ENCODE measurements at regions not wholly inside any gene's neighbourhood (a gene's known extent, or its start where the extent isn't known, plus 50 kb on each side); places are given as distances from the start of the nearest gene placed in this dataset.
"Not testable (repeated sequence)": the region's sequence is repeated elsewhere in the genome, so short reads cannot be mapped to it uniquely, and the experiment has no call there.

DNA sequence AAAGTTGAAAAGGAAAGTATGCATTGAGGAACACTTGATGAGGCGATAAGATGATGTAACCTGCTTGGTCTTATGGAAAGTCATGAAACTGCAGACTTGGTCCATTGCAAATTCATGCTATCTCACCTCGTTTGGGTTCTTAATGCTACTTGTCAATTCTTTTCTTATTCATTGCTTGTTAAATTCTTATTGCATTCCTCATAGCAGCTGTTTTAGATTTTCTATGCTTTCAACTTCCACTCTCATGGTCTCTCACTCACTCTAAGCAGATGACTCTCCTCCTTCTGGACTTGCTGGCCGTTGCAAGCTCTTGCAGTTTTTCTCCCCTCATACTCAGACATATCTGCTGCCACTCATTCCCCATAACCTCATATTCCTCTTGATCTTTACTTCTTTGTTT, 67.8 kb upstream of the CSNK1A1L start:
- POLR2A ChIA-PET = no interaction called here
- no peaks in the 10 kb centered on the region for H4K20me1 ChIP-seq (ENCODE audit: insufficient read depth, low read length)
- no TSS peak for BruUV-seq (replicated peaks)

DNA sequence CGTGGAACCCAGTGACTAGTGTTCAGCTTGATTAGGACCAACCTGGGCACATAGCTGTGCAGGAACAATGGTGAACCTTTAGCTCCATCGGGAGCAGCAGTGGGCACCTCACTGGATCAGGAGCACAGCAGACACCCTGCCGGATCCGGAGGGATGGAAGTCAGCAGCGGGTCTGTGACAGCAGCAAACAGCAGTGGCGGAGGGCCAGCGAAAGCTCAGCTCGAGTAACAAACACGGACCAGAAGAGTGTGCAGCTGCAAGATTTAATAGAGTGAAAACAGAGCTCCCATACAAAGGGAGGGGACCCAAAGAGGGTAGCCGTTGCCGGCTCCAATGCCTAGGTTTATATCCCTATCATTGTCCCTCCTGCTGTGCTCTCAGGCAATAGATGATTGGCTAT, 66.8 kb upstream of the CSNK1A1L start:
- H3K27me3 ChIP-seq (ENCODE audit: control insufficient read depth in 1 of 2, insufficient read depth in 2 of 2, low read length in 2 of 2); FAIRE-seq; CTCF ChIA-PET (ENCODE audit: low intra/inter-chr PET ratio, low total read pairs); H2AFZ ChIP-seq (ENCODE audit: low read length); intact Hi-C loops (cut with micrococcal nuclease; ENCODE audit: unreplicated experiment); in situ Hi-C loops (cut with HindIII; ENCODE audit: extremely low pct_ligation_motif_present, low pct_unique_long_range_greater_than_20kb); H4K20me1 ChIP-seq (ENCODE audit: insufficient read depth, low read length); DNase-seq (ENCODE audit: low spot score); H3K9me3 ChIP-seq (ENCODE audit: low read length); H3K36me3 ChIP-seq (replicated peaks in 1 of 2; ENCODE audit: control insufficient read depth in 1 of 2, insufficient read depth in 2 of 2, low read length in 2 of 2); H3K4me2 ChIP-seq (ENCODE audit: low read depth, low read length); H3K4me3 ChIP-seq (replicated peaks in 1 of 3; ENCODE audit: insufficient read depth in 1 of 3, low read depth in 2 of 3, low read length in 3 of 3); POLR2A ChIA-PET; ATAC-seq; H3K79me2 ChIP-seq (ENCODE audit: insufficient read depth, low read length); H3K9ac ChIP-seq (ENCODE audit: insufficient read depth, low read depth, low read length); H3K4me1 ChIP-seq (ENCODE audit: insufficient read depth, low read length); H3K27ac ChIP-seq (ENCODE audit: extremely low read length, insufficient read depth, low read length); BruUV-seq (replicated peaks): not testable (repeated sequence)
- 28% methylated on average over 11 of the region's 11 CpGs for WGBS (ENCODE audit: low lambda C conversion rate)

More for the DNA sequence above, 67.8 kb upstream of the CSNK1A1L start:
- Histone ChIP-seq H3K4me1 (ENCODE audit: insufficient read depth, low read length) (no peaks in the 10 kb centered on the region), H3K79me2 (ENCODE audit: insufficient read depth, low read length) (no peaks in the 10 kb centered on the region), H3K9me3 (ENCODE audit: low read length) (no peaks in the 10 kb centered on the region), H3K27me3 (ENCODE audit: control insufficient read depth in 1 of 2, insufficient read depth in 2 of 2, low read length in 2 of 2) (no peaks in the 10 kb centered on the region), H3K4me3 (replicated peaks in 1 of 3; ENCODE audit: insufficient read depth in 1 of 3, low read depth in 2 of 3, low read length in 3 of 3) (no peak overlapping the region), H3K27ac (ENCODE audit: extremely low read length, insufficient read depth, low read length) (no peak overlapping the region), H3K4me2 (ENCODE audit: low read depth, low read length) (no peak overlapping the region), H2AFZ (ENCODE audit: low read length) (no peak overlapping the region), H3K36me3 (replicated peaks in 1 of 2; ENCODE audit: control insufficient read depth in 1 of 2, insufficient read depth in 2 of 2, low read length in 2 of 2) (no peaks in the 10 kb centered on the region), H3K9ac (ENCODE audit: insufficient read depth, low read depth, low read length) (no peak overlapping the region)
- in situ Hi-C loops (cut with HindIII; ENCODE audit: extremely low pct_ligation_motif_present, low pct_unique_long_range_greater_than_20kb) (no loop called here), intact Hi-C loops (cut with micrococcal nuclease; ENCODE audit: unreplicated experiment) (no loop called here)
- CTCF ChIA-PET (ENCODE audit: low intra/inter-chr PET ratio, low total read pairs) = no interaction called here
- ATAC-seq (no peak), FAIRE-seq (no peak), DNase-seq (ENCODE audit: low spot score) (no peak)
- no peak for TF ChIP-seq TBL1XR1 (IDR thresholded peaks at IDR 0.05; ENCODE audit: borderline replicate concordance, low read length, partially characterized antibody)
- TF ChIP-seq SIX4 (CRISPR knock-in tag; IDR thresholded peaks at IDR 0.05) = no peak
- no peak for TF ChIP-seq HOXA7 (CRISPR knock-in tag; IDR thresholded peaks at IDR 0.05)
- TF ChIP-seq, protein P1, sequence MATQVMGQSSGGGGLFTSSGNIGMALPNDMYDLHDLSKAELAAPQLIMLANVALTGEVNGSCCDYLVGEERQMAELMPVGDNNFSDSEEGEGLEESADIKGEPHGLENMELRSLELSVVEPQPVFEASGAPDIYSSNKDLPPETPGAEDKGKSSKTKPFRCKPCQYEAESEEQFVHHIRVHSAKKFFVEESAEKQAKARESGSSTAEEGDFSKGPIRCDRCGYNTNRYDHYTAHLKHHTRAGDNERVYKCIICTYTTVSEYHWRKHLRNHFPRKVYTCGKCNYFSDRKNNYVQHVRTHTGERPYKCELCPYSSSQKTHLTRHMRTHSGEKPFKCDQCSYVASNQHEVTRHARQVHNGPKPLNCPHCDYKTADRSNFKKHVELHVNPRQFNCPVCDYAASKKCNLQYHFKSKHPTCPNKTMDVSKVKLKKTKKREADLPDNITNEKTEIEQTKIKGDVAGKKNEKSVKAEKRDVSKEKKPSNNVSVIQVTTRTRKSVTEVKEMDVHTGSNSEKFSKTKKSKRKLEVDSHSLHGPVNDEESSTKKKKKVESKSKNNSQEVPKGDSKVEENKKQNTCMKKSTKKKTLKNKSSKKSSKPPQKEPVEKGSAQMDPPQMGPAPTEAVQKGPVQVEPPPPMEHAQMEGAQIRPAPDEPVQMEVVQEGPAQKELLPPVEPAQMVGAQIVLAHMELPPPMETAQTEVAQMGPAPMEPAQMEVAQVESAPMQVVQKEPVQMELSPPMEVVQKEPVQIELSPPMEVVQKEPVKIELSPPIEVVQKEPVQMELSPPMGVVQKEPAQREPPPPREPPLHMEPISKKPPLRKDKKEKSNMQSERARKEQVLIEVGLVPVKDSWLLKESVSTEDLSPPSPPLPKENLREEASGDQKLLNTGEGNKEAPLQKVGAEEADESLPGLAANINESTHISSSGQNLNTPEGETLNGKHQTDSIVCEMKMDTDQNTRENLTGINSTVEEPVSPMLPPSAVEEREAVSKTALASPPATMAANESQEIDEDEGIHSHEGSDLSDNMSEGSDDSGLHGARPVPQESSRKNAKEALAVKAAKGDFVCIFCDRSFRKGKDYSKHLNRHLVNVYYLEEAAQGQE (IDR thresholded peaks at IDR 0.05; ENCODE audit: borderline replicate concordance in 1 of 2, low read depth in 1 of 2, low read length in 2 of 2) = no peak
- TF ChIP-seq MATR3 (CRISPR knock-in tag; IDR thresholded peaks at IDR 0.05) = no peak
- no peak for TF ChIP-seq SIN3A (IDR thresholded peaks at IDR 0.05; ENCODE audit: borderline replicate concordance, low read depth, low read length)
- WGBS (ENCODE audit: low lambda C conversion rate) = 33% methylated on average over 3 of the region's 3 CpGs

Data from HepG2 (cell line).